Mucosa of descending colon (tissue), 3 donors: ENCODE measurements at regions not wholly inside any gene's neighbourhood (a gene's known extent, or its start where the extent isn't known, plus 50 kb on each side); places are given as distances from the start of the nearest gene placed in this dataset.
"Not testable (repeated sequence)": the region's sequence is repeated elsewhere in the genome, so short reads cannot be mapped to it uniquely, and the experiment has no call there.

Source experiments
- ATAC-seq: fragments of 200-7000 bp; cut with Tn5 transposase; one replicate; pipeline ENCODE4 v1.9.1; 2020; ENCODE audit warnings: mild to moderate bottlenecking, moderate library complexity
- DNase-seq, 3 donors: peaks; one replicate each; pipeline ENCODE4 v3.0.0-alpha.2; 2020
- H3K36me3 ChIP-seq: fragments of 200-600 bp; one replicate; pipeline ENCODE4 v1.8.0; 2021; ENCODE audit warnings: low read depth, mild to moderate bottlenecking
- H3K4me1 ChIP-seq: fragments of 200-600 bp; one replicate; pipeline ENCODE4 v1.8.0; 2021; ENCODE audit warnings: low read depth, mild to moderate bottlenecking
- H3K4me3 ChIP-seq: fragments of 200-600 bp; one replicate; pipeline ENCODE4 v1.8.0; 2021; ENCODE audit warnings: mild to moderate bottlenecking
- H3K9me3 ChIP-seq: fragments of 200-600 bp; one replicate; pipeline ENCODE4 v1.8.0; 2021; ENCODE audit warnings: mild to moderate bottlenecking
- CTCF ChIP-seq: fragments of 200-600 bp; IDR thresholded peaks from one replicate; pipeline ENCODE4 v1.8.0; 2022; ENCODE audit warnings: antibody characterized with exemption, mild to moderate bottlenecking
- intact Hi-C, 2 donors: fragments of 100-400 bp; cut with DNase I in 1 of 2; cut with micrococcal nuclease in 1 of 2; formaldehyde crosslinking; loops; one replicate each; pipeline versions ENCODE4 v1.11.0 to v1.11.1; 2022; cut with DNase I, micrococcal nuclease
- donor health status: DM: no; HTN: no; CAD: no; lungs with moderate emphysema.
- donor health status: DM: no; HTN: no; CAD: no.
- donor health status: DM: no; HTN: yes; CAD: no.

- DNase-seq (no peak), ATAC-seq (no peak)
- intact Hi-C loops, result no loop called here
- Histone ChIP-seq H3K9me3 (no peaks in the 10 kb centered on the region), H3K36me3 (no peaks in the 10 kb centered on the region), H3K4me3 (no peak overlapping the region), H3K4me1 (no peaks in the 10 kb centered on the region)
- TF ChIP-seq CTCF, result no peak
These were observed 70.4 kb upstream of the SAMSN1 start for GRCh38 chr21:14616380-14617039.

DNA sequence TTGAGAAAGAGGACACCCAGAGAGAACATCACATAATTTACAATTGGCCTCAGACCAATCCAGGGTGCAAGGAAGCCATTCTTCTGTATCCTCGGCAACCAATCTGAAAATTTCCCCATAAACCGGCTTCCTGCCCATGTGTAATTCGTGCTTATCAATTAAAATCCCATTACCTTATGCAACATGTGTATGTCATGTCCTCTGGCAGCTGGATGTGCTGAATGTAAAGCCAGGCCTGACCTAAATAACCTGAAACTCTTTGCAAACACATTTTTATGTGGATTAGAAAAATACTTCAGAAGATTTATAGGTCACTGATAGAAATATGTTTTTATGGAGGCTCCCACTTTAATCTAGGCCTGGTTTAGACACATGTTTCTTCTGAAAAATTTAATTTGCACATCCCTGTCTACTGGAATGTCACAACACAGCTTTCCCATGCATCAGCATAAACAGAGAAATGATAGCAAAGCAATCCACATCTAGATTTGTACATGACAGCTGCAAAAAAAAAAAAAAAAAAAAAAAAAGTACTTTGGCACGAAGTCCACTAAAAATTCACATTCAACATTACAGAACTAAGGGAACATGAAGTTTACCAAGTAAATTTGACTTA is 69.4 kb upstream of the SAMSN1 start:
- no peak for DNase-seq
- intact Hi-C loops, result no loop called here

DNA sequence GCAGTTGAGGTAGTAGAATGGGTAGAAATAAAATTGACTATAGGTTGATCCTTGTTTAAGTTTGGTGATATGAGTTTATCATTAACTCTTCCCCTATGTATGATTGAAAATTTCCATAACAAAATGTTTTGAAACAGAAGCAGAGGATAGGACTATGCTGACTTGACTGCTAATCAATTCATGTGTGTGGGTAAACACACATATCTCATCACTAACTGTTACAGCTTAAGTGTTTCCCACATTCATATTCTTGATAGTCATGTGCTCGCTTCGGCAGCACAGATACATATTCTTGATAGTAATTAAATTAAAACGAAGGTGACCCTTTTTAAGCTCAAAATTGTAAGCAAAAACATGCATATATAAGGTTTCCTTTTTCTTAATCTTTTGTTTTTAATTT is 68.2 kb upstream of the SAMSN1 start:
- intact Hi-C loops, result no loop called here
- no peak for ATAC-seq
- DNase-seq, result no peak
- TF ChIP-seq CTCF, result no peak
- H3K4me3 ChIP-seq, result no peak overlapping the region
- no peaks in the 10 kb centered on the region for H3K9me3 ChIP-seq
- no peaks in the 10 kb centered on the region for H3K4me1 ChIP-seq
- H3K36me3 ChIP-seq, result no peaks in the 10 kb centered on the region

More for the DNA sequence above, 69.4 kb upstream of the SAMSN1 start:
- TF ChIP-seq CTCF, result no peak
- no peaks in the 10 kb centered on the region for H3K36me3 ChIP-seq
- no peaks in the 10 kb centered on the region for H3K4me1 ChIP-seq
- H3K9me3 ChIP-seq, result no peaks in the 10 kb centered on the region
- H3K4me3 ChIP-seq, result no peak overlapping the region
- no peak for ATAC-seq

- Histone ChIP-seq H3K9me3 (no peaks in the 10 kb centered on the region), H3K36me3 (no peaks in the 10 kb centered on the region), H3K4me3 (no peak overlapping the region), H3K4me1 (no peaks in the 10 kb centered on the region)
- ATAC-seq (no peak), DNase-seq (no peak)
- no peak for TF ChIP-seq CTCF
- intact Hi-C loops, result no loop called here
These were observed 67.5 kb upstream of the SAMSN1 start for GRCh38 chr21:14613486-14614224.

DNA sequence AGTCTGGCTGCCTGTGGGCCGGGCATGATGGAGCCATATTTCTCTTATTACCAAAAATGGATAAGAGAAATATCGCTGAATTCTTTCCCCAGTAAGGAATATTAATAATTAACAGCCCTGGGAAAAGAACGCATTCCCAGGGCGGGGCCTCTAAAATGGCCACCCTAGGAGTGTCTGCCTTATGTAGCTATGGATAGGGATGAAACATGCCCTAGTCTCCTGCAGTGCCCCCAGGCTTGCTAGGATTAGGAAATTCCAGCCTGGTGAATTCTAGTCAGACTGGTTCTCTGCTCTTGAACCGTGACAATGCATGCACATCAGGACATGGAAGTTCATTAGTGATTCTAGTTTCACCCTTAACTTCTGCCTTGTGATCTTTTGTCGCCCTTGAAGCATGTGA is 64.0 kb upstream of the SAMSN1 start:
- DNase-seq, H3K4me3 ChIP-seq, ATAC-seq, intact Hi-C loops, H3K9me3 ChIP-seq, H3K4me1 ChIP-seq, H3K36me3 ChIP-seq: not testable (repeated sequence)

DNA sequence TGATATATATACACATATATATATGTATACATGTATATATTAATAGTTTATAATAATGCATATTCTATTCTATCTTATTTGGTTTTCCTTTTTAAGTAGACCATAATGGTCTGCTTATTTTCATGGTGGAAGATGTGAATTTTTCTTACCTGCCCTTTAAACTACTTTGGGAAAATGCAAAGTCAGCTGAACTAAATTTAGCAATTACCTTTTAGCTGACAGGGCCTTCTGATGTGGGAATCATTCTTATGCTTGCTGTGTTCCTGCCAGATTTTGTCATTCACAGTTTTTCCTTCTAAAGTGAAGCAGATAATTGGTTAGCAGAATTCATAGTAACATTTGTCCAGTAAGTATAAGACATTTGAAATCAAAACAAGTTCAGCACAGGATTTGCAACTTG is 63.2 kb upstream of the SAMSN1 start:
- no peak for TF ChIP-seq CTCF
- ATAC-seq, result no peak
- no peak overlapping the region for H3K4me3 ChIP-seq
- no peaks in the 10 kb centered on the region for H3K9me3 ChIP-seq
- intact Hi-C loops, result no loop called here
- H3K4me1 ChIP-seq, result no peaks in the 10 kb centered on the region
- no peaks in the 10 kb centered on the region for H3K36me3 ChIP-seq
- no peak for DNase-seq
